ENCODE measurements at regions not wholly inside any gene's neighbourhood (a gene's known extent, or its start where the extent isn't known, plus 50 kb on each side); places are given as distances from the start of the nearest gene placed in this dataset.
"Not testable (repeated sequence)": the region's sequence is repeated elsewhere in the genome, so short reads cannot be mapped to it uniquely, and the experiment has no call there.

GRCh38 chr1:116819081-116819480 lies 64.9 kb downstream of the CD2 start:
- DNase-seq, result no peak

GRCh38 chr1:116820369-116820768 lies 66.1 kb downstream of the CD2 start:
- no peak for DNase-seq

GRCh38 chr1:116821763-116822162 lies 67.5 kb downstream of the CD2 start:
- DNase-seq, result no peak

- no peak for DNase-seq
Observed at GRCh38 chr1:116824631-116825206, 70.5 kb downstream of the CD2 start.

GRCh38 chr1:116825207-116825719 lies 71.0 kb downstream of the CD2 start:
- no peak for DNase-seq

GRCh38 chr1:116825720-116826438 lies 71.6 kb downstream of the CD2 start:
- no peak for DNase-seq

GRCh38 chr1:116826818-116827606 lies 72.8 kb downstream of the CD2 start:
- no peak for DNase-seq

- DNase-seq, result no peak
Observed at GRCh38 chr1:116827607-116828105, 73.4 kb downstream of the CD2 start.

GRCh38 chr1:116832308-116832931 lies 77.3 kb upstream of the PTGFRN start:
- DNase-seq, result no peak

GRCh38 chr1:116832932-116833578 lies 76.7 kb upstream of the PTGFRN start:
- no peak for DNase-seq

GRCh38 chr1:116833718-116834117 lies 76.0 kb upstream of the PTGFRN start:
- no peak for DNase-seq

- no peak for DNase-seq
Observed at GRCh38 chr1:116834595-116834994, 75.1 kb upstream of the PTGFRN start.

GRCh38 chr1:116835161-116835560 lies 74.6 kb upstream of the PTGFRN start:
- DNase-seq, result no peak

- DNase-seq, result no peak
Observed at GRCh38 chr1:116836099-116836498, 73.6 kb upstream of the PTGFRN start.

GRCh38 chr1:116841569-116842344 lies 68.0 kb upstream of the PTGFRN start:
- no peak for DNase-seq

GRCh38 chr1:116842654-116843053 lies 67.1 kb upstream of the PTGFRN start:
- DNase-seq, result no peak

- no peak for DNase-seq
Observed at GRCh38 chr1:116844775-116845174, 64.9 kb upstream of the PTGFRN start.

- DNase-seq, result no peak
Observed at GRCh38 chr1:116847190-116847589, 62.5 kb upstream of the PTGFRN start.

GRCh38 chr1:116847688-116848531 lies 61.8 kb upstream of the PTGFRN start:
- no peak for DNase-seq

- DNase-seq, result no peak
Observed at GRCh38 chr1:116850436-116850835, 59.3 kb upstream of the PTGFRN start.

GRCh38 chr1:116851189-116851588 lies 58.5 kb upstream of the PTGFRN start:
- not testable (repeated sequence) for DNase-seq

Measured in NCI-H1436 (cell line).